Cerebellar cortex (tissue), 1 donor: ENCODE measurements at regions not wholly inside any gene's neighbourhood (a gene's known extent, or its start where the extent isn't known, plus 50 kb on each side); places are given as distances from the start of the nearest gene placed in this dataset.
A peak's percentile ranks its signal among the peaks of the same experiment; 100 is the strongest.

ENCODE experiments used
- DNase-seq: peaks from one replicate; pipeline ENCODE4 v3.0.0-alpha.2; 2015; ENCODE audit warnings: low spot score

- no peak for DNase-seq
Measured at GRCh38 chr7:41096917-41097316, 606.0 kb downstream of the INHBA start.

DNA sequence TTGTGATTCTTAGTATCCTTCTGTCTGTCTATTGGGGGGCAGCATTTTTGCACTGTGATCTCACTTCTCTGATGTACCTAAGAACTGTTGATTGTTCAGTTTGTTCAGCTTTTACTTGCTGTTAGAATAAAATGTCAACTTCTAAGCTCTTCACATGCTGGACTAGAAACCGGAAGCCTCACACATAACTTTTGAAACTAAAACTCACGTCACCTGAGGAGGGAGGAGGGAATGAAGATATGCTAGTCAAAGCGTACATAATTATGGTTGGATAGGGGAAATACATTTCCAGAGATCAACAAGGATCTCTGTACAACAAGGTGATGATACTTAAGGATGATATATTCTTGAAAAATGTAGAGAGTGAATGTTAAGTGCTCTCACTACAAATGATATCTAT, 609.7 kb downstream of the INHBA start:
- no peak for DNase-seq

GRCh38 chr7:41085244-41085643, 617.6 kb downstream of the INHBA start:
- DNase-seq, result no peak

DNA sequence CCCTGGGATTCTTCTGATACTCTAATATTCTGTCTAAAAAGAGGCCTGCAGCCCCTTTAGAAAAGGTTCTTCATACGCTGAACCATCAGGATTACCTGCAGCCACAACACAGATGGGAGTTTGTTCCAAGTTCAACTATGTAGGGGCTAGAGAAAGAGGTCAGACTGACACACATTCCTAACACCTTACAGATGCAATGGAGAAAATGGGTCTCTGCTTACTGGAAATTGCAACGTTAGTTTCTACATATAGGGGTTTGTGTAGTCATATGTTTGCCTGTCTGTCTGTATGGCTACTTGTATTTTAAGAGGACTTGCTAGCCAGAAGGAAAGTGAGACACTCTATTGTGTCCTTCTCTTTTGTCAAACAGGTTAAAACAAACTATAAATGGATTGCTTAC, 618.5 kb downstream of the INHBA start:
- no peak for DNase-seq

DNA sequence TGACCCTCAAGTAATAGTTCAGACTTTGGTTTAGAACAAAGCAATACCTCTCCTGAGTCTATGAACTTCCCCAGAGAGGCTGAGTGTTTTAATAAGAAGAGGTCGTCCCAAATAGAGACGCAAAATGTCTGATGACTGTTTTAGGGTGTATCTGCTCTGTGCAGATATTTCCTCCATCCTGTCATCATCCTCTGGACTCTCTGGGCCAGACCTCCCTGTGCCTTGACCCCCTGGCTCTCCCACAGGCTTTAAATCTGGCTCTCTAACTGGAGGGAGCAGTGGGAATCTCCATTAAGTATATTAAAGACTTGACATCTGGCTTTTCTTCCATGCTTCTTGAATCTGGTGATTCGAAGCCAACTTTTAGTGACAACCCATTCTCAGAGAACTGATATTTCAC, 633.3 kb downstream of the INHBA start:
- no peak for DNase-seq

DNA sequence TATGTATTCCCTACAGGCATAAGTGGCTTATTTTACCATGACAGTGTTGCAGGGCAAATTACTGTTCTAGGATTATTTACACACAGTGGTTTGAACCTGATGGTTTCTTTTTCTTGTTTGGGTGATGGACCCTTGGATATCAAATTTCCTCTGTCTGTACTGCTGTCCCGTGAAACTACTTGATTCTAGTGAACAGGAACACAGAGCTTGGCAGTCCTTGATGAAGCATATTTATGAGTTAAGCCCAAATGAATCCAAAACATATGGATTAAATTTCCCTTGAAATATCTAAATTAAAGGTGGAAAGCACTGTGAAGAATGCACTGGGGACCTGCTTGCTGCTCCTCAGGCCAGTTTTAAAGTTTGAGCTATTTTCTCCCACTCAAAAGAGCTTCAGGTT, 635.3 kb downstream of the INHBA start:
- no peak for DNase-seq

DNA sequence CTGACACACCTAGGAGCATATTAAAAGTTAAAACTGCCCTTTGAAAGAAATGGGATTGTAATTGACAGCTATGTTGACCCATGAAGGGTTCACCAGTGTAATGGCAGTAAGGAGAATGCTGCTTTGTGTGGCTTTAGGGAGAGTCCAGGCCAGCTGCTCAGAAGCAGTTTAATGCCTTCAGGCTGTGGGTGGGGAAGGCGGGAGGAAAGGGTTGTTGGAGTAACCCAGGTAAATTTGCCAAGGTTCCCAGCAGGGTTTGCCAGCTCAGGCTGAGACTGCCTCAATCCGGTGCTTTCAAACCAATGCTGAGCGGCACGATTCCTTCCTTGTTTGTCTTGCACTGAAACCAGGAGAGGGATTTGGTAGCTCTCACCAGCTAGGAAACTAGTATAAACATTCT, 637.2 kb downstream of the INHBA start:
- no peak for DNase-seq

DNA sequence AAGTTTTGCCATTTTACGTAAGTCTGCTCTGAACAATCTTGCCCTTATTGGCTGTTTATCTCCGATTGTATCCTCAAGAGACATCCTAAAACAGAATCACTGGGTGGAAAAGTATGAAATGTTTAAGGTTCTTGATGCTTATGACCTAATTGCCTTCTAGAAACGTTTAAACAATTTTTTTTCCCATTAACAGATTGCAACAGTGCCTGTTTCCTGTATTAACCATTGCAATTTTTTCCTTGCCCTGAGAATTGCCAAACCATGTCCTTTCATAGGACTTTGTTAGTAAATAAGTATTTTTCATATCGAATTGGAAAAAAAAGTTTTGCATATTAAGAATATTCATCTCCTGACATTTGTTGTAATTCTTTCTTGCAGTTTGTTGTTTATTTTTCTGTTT, 639.8 kb downstream of the INHBA start:
- no peak for DNase-seq

- DNase-seq, result no peak
Measured at GRCh38 chr7:41060796-41061195, 642.1 kb downstream of the INHBA start.

DNA sequence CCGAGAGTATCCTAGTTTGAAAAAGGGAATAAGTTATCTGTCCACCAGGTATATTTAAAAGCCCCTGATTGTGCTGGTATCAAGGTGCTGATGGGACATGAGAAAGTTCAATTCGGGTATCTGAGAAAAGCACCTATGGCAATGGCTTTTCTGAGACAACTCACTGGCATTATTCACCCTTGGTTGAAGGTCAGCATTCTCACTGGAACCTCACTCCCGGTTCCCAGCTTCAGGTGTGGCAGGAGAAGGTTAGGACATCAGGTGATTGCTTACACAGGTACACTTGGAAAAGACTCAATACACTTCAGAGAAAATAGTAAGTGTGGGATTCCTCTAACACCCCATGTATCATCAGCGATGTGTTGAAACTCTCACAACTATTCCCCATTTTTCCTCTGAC, 643.1 kb downstream of the INHBA start:
- no peak for DNase-seq

- no peak for DNase-seq
Measured at GRCh38 chr7:41058986-41059741, 643.7 kb downstream of the INHBA start.

- no peak for DNase-seq
Measured at GRCh38 chr7:41054960-41055661, 647.8 kb downstream of the INHBA start.

DNA sequence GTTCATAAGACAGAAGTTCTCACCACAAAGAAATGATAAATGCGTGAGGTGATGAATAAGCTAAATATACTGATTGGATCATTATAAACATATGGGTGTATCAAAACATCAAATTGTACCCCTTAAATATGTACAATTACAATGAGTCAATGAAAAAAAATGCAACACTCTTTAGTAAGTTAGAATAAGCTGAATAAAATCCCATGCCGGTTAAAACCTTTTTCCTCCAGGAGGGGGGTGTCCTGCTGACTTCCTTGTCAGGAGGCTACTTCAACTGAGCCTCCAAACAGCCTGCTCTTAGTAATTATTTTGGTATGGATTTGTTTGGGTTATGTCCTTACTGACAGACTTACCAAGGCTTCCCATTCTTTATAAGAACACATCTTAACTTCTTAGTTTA, 649.1 kb downstream of the INHBA start:
- DNase-seq, result no peak

DNA sequence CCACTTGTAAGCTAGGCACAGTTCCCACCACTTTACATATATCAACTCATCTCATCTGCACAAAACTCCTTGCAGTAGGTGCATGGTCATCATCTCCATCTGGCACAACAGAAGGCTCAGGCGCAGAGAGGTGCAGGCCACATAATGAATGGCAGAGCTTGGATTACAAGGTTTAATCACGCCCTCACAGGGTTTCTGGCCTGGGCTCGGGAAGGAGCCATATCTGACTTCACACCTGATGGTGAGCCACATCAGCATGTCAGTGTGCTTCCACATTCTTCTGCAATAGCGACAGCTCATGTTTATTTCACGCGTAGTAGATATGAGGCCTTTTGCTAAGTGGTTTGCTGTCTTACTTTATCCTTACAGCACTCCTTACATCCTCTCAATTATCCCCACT, 650.2 kb downstream of the INHBA start:
- no peak for DNase-seq

- DNase-seq, result no peak
Measured at GRCh38 chr7:41052201-41052600, 650.7 kb downstream of the INHBA start.

DNA sequence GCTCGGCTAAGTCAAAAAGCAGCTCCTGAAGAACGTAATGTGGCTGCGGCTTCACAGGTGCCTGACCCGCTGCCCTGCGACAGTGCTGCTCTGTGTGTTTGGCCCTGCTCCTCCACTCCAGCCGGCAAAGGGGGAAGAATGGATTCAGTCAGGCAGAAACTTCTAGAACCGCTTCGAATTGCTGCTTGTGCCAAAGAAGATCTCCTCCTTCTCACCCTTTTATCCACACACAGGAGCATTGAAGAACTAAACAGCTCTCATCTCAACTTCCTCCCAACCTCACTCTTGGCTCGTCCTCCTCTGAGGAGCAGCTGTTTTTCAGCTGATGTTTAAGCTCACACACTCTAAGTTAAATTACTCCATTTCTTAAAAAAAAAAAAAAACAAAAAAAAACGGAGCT, 651.4 kb downstream of the INHBA start:
- peak; percentile 3 for DNase-seq

- no peak for DNase-seq
Measured at GRCh38 chr7:41051062-41051461, 651.8 kb downstream of the INHBA start.

GRCh38 chr7:41048771-41049170, 654.1 kb downstream of the INHBA start:
- no peak for DNase-seq

DNA sequence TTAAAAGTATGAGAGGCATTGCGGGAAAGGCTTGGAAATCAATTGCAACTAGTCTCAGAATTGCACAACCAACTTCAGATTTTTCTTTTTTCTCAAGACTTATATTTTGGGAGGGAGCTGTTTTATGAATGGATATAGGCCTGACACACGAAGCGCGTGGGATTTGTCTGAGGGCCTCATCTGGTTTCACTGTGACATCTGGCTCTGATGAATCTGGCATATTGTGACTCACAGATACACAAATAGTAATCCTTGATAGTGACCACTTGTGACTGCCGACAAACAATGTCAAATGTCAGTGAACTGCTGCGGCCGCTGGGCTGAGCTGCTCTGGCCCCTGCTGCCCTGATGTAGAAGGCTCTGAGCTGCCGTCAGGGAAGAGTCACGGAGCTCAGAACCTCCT, 655.1 kb downstream of the INHBA start:
- DNase-seq, result no peak

DNA sequence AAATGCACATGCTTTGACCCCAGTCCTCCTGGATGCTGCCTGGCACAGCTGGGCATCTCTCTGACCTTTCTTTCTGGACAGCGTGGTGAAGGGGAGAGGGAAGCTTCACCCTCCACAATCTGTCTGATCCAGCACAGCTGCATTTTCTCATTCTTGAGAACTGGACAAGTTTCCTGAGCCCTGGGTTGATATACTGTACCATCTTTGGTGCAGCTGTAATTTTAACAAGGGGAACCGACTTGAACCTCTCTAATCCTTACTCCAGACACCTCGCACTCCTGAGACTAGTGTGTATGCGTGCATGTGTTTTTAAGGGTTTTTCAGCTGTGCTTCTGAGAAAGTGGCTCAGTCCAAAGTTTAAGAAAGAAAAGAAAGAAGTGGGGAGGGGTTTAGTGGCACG, 655.7 kb downstream of the INHBA start:
- no peak for DNase-seq

- DNase-seq, result no peak
Measured at GRCh38 chr7:41046776-41047175, 656.1 kb downstream of the INHBA start.

- DNase-seq, result no peak
Measured at GRCh38 chr7:41046221-41046761, 656.6 kb downstream of the INHBA start.

- DNase-seq, result no peak
Measured at GRCh38 chr7:41045556-41046123, 657.2 kb downstream of the INHBA start.
